GM21619 (cell line): ENCODE measurements at regions not wholly inside any gene's neighbourhood (a gene's known extent, or its start where the extent isn't known, plus 50 kb on each side); places are given as distances from the start of the nearest gene placed in this dataset.

Source experiments
- ATAC-seq: cut with Tn5 transposase; IDR thresholded peaks from one replicate; pipeline ENCODE4 v1.9.1; 2021; ENCODE audit not compliant: unreplicated experiment

DNA sequence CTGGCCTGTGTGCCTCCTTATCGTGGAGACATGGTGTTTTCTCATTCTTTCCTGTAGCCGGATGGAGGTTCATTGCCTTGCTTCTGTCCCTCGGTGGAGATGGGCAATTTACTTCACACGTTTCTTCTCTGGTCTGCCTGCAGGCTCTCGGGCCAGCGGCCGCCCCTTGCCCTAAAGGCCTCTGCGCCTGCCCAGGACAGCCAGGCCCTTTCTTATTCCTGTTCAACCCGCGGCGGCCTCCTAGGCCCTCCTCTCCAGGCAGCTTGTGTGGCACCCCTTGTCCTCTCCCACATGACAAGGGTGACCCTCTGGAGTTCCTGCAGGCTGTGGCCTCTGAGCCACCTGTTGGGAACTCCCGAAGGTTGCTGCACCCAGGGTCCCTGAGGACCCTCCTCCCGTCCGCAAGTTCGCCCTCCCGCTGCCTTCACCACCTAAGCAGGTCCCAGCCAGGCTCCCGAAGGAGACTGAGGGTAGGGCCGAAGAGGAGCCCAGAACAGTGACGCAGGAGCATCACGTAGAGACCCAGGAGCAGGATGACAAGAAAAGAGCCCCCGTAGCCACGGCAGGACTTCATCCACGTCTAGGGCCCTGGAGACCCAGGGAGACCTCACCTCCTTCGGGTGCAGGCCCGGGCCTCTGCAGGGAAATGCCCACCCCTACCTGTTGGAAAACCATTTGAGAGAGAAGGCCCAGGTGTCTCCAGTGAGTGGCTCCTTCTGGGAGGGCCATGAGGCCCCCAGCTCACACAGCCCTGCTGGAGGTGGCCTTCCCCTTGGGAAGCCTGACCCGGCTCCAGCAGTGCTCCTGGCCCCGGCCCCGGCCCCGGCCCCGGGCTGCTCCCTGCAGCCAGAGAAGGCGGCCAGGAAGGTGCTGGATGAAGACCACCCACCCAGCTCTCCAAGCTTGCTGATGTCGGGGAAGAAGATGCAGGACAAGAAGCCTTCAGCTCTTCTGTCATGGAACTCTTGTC, 291.4 kb downstream of the TLE4 start:
- ATAC-seq: no peak

DNA sequence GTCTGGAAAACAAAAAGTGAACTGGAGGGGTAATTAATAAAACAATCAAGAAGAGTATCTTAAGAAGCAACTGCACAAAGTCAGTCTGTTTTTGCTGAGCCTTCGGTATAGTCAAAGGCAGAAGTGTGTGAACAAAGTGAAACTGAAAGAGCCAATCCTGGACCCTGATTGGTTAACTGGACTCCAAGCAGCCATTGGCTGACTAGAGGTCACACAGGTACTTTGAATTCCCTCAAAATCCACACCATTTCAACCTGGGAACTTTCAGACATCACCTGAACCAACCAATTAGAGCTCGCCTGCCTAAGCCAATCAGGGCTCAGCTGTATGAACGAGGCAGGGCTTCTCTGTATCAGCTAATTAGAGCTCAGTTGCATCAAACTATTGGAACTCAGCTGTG, 286.7 kb downstream of the TLE4 start:
- no peak for ATAC-seq

DNA sequence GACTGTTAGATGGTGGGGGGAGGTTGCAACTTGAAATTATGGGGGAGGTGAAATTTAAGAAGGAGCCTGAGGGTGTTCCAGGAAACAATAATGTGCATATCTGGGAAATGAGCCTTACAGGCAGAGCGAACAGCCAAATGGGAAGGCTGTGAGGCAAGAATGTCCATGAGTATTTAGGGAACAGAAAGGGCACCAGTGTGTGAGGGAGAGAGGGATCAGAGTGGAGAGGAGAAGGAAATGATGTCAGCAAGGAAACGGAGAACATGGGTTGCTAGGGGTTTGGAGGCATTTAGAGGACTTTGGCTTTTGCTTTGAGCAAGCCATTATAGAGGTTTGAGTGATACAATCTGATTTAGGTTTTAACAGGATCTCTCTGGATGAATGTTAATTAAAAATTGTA, 285.4 kb downstream of the TLE4 start:
- no peak for ATAC-seq

DNA sequence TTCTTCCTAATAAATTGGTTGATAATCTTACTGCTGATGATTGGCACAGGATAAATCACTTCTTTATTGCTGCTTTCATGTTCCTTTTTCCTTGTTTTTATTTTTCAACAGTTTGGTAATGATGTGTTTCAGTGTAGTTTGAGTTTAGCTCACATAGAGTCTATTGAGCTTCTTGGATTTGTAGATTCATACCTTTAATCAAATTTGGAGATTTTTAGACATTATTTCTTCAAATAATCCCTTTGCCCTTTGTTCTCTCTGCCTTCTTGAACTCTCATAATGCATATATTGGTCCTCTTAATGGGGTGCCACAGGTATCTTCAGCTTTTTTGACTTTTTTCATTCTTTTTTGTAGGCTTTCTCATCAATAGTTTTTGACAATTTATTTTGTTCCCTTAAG, 275.3 kb downstream of the TLE4 start:
- no peak for ATAC-seq

DNA sequence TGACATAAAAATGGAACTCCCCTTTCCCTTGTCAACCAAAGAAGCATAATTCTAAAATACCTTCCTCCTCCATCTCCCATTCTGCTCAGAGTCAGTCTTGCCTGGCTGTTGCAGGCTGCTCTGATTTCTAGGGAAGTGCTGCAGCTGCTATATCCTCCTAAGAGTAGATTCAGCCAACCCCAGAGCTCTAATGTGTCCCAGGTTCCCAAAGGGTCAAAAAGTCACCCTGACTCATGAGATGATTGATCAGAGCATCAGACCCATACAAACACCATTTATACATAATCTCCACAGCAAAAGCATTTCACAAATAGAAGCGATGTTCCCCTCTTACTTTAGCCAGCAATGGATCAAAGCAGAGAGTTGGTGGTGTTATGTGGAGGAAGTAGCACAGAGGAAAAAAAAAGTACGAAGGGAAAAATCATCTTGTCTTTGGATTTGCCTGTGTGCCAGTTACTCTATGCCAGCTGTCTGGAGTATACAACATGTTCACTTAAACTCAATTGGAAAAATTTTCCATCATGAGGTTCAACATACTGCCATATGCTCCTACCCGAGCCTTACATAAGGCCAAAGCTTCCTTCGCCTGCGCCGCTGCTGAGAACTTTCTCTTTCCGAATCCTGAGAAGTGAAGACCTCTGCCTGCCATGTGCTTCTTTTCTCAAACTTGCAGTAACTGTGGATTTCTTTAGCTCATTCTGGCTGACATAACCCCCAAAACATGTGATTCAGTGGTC, 258.0 kb downstream of the TLE4 start:
- ATAC-seq: no peak

DNA sequence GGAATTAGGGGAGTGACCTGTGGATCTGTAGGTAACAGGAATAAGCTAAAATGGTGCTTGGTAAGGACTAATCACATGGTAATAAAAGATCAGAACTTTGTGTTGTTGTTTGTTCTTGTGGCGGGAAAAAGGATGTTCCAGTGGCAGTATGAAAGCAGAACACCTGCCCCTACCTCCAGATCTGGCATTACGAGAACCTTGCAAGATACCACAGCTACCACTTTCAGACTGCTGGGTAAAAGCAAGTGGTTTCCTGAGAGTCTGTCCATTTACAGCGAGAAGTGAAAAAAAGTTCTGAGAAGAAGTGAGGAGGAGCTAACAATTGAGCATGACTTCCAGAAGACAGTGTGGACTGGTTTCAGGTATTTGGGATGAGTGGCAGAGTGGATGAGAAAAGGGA, 252.5 kb downstream of the TLE4 start:
- peak; percentile 96 for ATAC-seq

DNA sequence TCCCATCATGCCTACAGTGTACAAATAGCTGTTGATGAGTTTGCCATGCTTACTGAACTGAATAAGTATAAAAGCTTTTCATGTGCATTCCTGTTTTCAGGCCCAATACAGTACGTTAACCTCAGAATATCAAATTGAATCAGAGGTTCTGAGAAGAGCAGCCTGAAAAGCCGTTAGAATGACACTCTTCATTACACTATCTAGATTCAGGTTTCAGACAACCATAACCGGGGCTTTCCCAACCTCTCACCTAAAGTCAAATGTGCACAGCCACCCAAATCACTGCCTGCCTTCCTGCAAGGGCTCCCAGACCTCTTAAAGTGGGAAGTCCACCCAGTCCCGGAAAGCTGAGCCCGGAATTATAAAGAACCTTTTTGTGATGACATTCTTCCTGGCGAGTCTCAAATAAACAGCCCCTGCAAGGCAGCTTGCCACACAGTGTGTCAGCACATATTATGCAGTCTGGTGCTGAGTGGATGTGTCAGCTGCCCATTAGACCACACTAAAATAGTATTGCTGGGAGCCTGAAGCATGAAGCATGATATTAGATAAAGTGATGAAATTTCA, 245.8 kb downstream of the TLE4 start:
- peak; percentile 86 for ATAC-seq

DNA sequence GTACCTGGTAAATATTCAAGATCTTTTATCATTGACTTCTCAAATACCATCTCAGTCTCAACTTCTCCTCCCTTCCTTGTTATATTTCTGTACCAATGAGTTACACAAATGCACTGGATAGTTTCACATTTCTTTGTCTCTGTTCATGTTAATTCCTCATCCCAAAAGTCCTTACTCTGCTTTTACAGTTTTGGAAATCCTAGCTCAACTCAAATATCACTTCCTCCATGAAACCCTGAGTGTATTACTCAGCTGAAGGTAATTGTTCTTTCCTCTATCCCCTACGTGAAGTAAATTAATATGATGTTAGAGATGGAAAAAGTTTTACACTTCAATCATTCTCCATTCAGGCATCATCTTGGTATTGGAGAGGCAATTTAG, 241.5 kb downstream of the TLE4 start:
- no peak for ATAC-seq

DNA sequence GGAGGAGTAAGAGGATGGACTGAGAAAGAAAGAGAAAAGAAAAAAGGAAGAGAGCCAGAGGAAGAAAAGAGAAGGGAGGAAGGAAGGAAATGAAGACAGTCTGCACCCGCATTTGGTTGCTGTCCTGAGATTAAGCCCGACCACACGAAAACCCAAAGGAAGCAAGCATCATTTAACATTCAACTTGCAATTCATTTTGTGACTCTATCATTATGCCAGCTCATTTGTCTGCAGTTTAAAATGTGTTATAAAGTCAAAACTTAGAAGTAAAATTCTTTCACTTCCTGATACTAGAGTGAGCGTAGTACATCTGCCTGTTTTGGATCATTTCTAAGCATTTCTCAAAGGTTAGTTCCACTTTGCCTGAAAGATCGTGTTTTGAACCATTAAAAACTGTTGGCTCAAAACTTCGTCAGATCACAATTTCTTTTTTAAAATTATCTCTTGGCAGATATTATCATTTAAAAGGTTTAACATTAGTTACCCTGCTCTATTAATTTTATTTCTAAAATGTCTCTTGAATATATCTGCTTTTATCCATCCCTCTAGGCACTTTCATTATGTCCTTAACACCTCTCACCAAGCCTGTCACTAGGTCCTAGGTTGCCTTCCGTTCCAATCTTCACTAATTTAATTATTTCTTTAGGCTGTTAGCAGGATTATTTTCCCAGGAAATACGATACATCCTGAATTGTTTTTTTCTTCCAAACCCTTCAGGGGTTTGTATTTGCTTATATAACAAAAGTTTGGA, 240.9 kb downstream of the TLE4 start:
- peak; percentile 85 for ATAC-seq

DNA sequence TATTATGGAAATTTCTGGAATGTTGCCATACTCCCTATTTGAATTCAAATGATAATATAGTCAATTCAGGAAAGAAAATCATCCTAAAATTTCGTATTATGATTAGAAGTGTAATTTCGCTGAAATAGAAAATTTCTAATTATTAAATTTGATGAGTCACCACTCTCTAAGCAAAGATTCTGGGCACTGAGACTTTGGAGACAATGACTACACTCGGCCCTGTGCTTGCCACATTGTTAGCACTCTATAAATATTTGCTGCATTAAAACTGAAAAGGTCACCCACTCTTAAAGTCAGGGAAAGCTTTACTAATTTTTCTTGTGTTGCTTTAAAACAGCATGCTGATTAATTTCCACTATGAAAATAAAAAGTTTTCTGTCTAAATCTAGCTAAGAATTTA, 240.3 kb downstream of the TLE4 start:
- peak; percentile 5 for ATAC-seq

DNA sequence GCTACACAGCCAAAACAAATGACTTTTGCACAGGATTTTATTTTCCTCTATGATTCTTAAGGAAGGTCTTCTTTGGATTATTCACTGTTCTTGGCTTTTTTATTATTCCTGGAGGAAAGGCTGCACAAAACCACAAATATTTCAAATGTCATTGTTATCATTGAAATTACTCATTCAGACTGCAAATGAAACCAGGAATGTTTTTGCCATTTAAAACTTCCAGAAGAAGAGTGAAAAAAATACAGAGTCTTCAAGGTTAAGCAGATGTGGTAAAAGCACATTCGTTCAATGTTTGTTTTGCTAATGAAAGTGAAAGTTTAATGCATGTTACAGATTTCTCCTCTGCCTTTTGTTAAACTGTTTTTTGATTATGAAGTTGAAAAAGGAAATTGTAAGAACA, 238.2 kb downstream of the TLE4 start:
- ATAC-seq: no peak

DNA sequence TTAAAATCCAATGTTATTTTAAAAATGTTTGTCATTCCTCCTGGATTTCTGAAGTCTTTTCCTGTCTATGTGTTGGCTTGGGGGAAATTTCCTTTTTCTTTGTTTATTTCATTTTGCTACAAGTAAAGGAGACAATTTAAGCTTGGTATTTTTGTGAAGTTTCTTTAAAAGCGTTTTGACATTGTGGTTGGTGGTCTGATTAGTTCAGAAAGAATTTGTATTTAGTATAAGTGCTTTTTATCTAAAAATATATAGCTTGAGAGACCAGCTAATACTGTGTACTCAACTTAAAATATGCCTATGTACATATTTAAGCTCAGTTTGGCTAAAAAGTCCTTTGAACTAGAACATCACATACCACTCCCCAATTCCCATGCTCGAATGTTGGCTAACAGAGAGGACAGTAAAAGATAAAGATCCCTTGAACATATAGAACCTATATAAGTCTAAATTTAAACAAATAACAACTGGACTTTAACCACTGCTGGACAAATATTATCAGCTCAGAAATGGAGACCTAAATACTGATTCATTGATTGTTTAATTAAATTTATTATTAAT, 237.6 kb downstream of the TLE4 start:
- no peak for ATAC-seq

DNA sequence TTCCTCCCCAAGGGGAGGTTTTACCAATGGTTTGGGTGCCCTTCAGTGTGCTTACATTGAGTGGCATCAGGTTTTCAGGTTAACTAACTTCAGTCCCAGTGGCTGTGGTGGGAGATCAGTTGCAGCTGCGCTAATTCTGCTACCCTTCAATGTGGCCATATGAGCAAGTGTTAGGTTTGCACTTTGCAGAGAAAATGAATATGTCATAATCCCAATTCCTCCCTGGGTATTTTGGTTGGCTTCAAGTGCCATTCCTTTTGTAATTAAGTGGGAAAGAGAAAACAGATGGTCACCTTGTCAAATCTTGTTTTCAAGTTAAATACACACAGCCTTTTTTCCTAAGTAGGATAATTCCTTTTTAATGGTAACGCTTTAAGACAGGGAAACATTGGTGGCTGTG, 236.2 kb downstream of the TLE4 start:
- ATAC-seq: no peak

DNA sequence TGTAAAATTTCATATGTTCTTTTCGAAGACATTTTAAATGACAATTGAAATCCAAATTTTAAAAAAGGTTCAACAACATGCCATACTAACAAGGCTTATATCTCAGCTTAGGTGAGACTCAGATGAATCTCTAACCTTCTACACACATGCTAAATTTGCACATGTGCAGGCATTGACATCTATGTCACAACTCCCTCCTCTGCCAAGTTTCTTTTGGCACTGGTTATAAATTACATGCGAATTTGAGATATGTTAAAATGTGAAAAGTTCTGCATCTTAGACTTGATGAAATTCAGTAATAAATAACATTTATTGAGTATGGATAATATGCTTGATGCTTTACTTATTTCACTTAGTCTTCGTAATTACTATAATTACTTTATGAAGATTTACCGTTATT, 234.3 kb downstream of the TLE4 start:
- no peak for ATAC-seq

DNA sequence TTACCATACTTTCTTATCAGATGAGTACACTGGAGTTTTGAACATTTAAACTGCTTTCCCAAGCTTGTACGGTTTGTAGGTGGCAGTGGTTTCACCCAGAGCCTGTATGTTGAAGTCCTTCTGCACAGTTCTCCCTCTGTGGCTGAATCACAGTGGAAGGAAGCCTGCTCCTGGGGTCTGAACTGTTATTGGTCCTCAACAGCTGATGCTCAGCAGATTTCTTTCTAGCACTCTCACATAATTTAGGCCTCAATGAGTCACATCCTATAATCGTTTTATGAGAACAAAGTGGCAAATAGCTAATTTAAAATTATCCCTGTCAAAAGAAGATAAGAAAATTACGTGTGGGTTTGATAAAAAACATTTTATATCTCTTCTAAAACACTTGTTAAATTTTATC, 229.7 kb downstream of the TLE4 start:
- ATAC-seq: no peak

DNA sequence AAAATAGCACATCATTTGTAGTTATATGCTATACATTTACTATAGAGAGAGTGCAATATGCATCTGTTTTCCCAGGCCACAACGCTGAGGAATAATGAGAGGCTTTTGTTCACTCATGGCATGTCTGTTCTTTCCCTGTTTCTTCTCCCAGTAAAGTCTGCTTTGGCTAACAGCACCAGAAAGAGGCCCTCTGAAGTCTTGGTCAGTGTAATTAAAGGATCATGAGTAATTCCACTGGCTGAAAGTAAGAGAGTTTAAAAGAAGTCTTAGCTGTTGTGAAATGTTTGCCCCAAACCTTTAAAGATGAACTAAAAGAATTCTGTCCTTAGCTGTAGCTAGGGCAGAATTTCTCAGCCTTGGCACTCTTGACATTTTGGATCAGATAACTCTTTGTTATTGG, 228.8 kb downstream of the TLE4 start:
- ATAC-seq: no peak

DNA sequence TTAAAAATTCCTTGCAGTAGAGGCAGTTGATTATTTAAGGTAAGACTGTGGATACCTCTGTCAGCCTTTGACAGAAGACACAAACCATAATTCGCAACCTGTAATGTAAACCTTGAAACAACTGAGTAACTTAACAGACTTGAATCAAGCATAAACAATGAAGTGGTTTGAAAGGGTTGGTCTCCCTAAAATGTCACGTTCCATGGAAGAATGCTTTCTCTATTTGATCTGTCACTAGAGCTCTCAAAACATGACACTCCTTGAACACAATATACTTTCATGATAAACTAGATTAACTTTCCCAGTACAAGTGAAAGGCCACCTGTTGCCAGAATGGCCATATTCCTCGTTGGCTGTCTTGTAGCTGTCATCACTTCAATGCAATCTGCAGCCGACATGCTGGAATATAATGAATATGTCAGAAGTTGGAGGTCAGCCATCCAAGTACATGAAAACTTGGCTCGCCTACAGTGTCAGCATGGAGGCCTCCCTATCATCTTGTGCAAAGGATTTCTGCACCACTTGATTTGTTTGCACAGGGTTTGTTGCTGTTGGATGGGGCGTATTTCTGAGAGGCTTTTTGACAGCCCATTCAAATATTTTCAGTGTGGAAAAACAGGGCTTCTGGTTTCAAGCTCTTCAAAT, 228.0 kb downstream of the TLE4 start:
- ATAC-seq: no peak

DNA sequence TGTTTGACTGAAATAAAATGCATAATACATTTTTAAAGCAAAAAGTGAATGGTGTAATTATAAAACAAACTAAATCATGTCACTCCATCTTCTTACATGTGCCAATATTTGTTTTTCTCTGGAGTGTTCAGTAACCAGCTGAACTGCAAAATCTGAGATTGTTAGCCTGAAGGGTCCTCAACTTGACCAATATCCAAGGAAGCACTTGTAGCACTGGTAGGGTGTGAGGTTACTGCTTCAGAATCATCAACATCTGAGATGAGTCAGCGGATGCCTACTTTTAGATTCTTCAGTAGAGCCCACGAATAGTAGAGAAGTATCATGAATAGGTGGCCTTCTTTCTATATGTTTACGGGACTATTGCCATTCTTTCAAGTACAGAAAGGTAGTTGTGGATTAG, 226.7 kb downstream of the TLE4 start:
- no peak for ATAC-seq

DNA sequence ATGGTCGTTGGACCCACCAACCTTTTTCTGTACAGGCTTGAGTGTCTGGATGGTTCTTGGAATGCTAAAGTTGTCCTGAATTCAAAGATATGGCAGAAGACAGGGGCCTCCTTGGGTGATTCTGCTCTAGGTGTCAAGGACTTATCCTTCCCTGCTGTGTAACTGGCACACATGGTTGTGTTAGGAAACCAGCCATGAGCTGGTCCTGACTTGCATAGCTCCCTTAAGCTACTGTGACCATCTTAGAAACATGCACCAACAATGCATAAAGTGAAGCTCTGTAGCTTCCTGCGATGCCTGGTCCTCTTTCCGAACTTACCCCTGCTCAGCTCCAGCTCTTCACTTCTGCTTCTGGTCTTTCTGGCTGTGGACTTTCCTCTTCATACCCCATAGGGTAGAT, 224.6 kb downstream of the TLE4 start:
- no peak for ATAC-seq

DNA sequence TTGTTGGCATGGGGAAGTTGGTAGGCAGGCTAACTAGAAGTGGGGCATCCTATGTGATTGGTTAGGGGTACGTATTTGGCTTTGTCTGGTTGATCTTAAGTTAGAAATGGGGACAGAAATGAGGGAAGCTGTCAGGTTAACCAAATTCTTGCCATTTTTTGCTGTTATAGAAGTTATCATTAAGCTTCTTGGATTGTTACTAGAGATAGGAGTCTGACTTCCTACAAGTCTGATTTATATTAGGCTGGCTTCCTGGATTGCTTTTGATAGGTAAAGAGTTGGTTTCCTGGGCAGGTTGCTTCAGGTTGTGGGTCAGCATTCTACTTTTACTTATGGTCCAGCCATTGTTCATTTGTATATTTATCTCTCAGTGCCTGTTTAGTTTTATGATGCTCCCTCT, 216.9 kb downstream of the TLE4 start:
- ATAC-seq: no peak

DNA sequence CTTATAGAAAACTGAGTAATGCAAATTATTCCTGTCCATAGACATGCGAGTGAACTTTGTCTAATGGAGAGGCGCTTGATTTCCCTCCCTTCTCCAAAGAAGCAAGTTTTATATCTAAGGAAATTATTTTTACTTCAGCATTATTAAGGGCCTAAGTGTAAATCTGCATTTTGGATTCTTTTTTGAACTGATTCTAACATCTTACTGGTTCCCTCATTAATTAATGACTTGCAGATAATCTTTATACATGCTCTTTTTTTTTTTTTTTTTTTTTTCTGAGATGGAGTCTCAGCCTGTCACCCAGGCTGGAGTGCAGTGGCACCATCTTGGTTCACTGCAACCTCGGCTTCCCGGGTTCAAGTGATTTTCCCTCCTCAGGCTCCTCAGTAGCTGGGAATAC, 209.5 kb downstream of the TLE4 start:
- no peak for ATAC-seq
